ENCODE measurements at regions not wholly inside any gene's neighbourhood (a gene's known extent, or its start where the extent isn't known, plus 50 kb on each side); places are given as distances from the start of the nearest gene placed in this dataset.

- Histone ChIP-seq H3K27me3 (ENCODE audit: insufficient read depth, low read depth, low read length) (no peaks in the 10 kb centered on the region), H3K27ac (ENCODE audit: low read length) (no peak overlapping the region), H3F3A (ENCODE audit: insufficient read depth, low read length, poor library complexity, severe bottlenecking) (no peaks in the 10 kb centered on the region), H3K9ac (ENCODE audit: low read length) (no peak overlapping the region), H3K9me3 (ENCODE audit: low read length) (peaks cover 4% of the 10 kb centered on the region), H2AFZ (ENCODE audit: low read depth, low read length) (no peak overlapping the region), H3K79me2 (replicated peaks; ENCODE audit: insufficient read depth, low read length) (no peaks in the 10 kb centered on the region), H3K9me2 (ENCODE audit: insufficient read depth, low read length) (no peaks in the 10 kb centered on the region), H3K4me3 (ENCODE audit: low read length) (no peak overlapping the region), H3K4me2 (ENCODE audit: low read length) (no peak overlapping the region), H4K20me1 (ENCODE audit: insufficient read depth) (no peaks in the 10 kb centered on the region), H3K36me3 (ENCODE audit: insufficient read depth, low read length) (no peaks in the 10 kb centered on the region)
- TF ChIP-seq EZH2 (IDR thresholded peaks at IDR 0.05; ENCODE audit: borderline replicate concordance, insufficient read depth, low read length, poor library complexity, severe bottlenecking) (no peak), CTCF (IDR thresholded peaks at IDR 0.05; ENCODE audit: poor library complexity, severe bottlenecking) (no peak), SMC3 (conservative IDR thresholded peaks at IDR 0.05; ENCODE audit: poor library complexity) (no peak), EP300 (conservative IDR thresholded peaks at IDR 0.05; ENCODE audit: poor library complexity, severe bottlenecking) (no peak), REST (IDR thresholded peaks at IDR 0.05; ENCODE audit: borderline replicate concordance) (no peak), RAD21 (conservative IDR thresholded peaks at IDR 0.05) (no peak), MXI1 (conservative IDR thresholded peaks at IDR 0.05; ENCODE audit: poor library complexity, severe bottlenecking) (no peak)
Measured at GRCh38 chr9:126275386-126276001, 51.1 kb upstream of the MVB12B start.

- no peak for TF ChIP-seq EP300 (conservative IDR thresholded peaks at IDR 0.05; ENCODE audit: poor library complexity, severe bottlenecking)
- no peak overlapping the region for H2AFZ ChIP-seq (ENCODE audit: low read depth, low read length)
Measured at GRCh38 chr9:126276056-126276728, 50.4 kb upstream of the MVB12B start.

More at GRCh38 chr9:126276056-126276728, 50.4 kb upstream of the MVB12B start:
- Histone ChIP-seq H3K4me2 (ENCODE audit: low read length) (no peak overlapping the region), H4K20me1 (ENCODE audit: insufficient read depth) (no peaks in the 10 kb centered on the region), H3K27me3 (ENCODE audit: insufficient read depth, low read depth, low read length) (no peaks in the 10 kb centered on the region), H3K27ac (ENCODE audit: low read length) (no peak overlapping the region), H3F3A (ENCODE audit: insufficient read depth, low read length, poor library complexity, severe bottlenecking) (no peaks in the 10 kb centered on the region), H3K9me3 (ENCODE audit: low read length) (peaks cover 4% of the 10 kb centered on the region), H3K4me3 (ENCODE audit: low read length) (no peak overlapping the region), H3K79me2 (replicated peaks; ENCODE audit: insufficient read depth, low read length) (no peaks in the 10 kb centered on the region), H3K36me3 (ENCODE audit: insufficient read depth, low read length) (no peaks in the 10 kb centered on the region), H3K9me2 (ENCODE audit: insufficient read depth, low read length) (no peaks in the 10 kb centered on the region), H3K9ac (ENCODE audit: low read length) (no peak overlapping the region)
